ENCODE measurements at regions not wholly inside any gene's neighbourhood (a gene's known extent, or its start where the extent isn't known, plus 50 kb on each side); places are given as distances from the start of the nearest gene placed in this dataset.

DNA sequence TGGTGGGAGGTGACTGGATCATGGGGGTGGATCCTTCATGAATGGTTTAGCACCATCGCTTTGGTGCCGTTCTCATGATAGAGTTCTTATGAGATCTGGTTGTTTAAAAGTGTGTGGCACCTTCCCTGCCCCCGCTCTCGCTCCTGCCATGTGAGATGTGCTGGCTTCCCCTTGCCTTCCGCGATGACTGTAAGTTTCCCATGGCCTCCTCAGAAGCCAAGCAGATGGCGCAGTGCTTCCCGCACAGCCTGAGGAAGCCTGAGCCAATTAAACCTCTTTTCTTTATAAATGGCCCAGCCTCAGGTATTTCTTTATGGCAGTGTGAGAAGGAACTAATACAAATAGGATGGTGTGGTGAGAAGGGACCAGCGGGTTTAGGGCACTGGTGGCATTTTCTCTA lies 243.3 kb upstream of the CELF2 start:
- TF ChIP-seq TCF4 (CRISPR knock-in tag; IDR thresholded peaks at IDR 0.05; ENCODE audit: borderline replicate concordance) = no peak
- TF ChIP-seq, protein P1, sequence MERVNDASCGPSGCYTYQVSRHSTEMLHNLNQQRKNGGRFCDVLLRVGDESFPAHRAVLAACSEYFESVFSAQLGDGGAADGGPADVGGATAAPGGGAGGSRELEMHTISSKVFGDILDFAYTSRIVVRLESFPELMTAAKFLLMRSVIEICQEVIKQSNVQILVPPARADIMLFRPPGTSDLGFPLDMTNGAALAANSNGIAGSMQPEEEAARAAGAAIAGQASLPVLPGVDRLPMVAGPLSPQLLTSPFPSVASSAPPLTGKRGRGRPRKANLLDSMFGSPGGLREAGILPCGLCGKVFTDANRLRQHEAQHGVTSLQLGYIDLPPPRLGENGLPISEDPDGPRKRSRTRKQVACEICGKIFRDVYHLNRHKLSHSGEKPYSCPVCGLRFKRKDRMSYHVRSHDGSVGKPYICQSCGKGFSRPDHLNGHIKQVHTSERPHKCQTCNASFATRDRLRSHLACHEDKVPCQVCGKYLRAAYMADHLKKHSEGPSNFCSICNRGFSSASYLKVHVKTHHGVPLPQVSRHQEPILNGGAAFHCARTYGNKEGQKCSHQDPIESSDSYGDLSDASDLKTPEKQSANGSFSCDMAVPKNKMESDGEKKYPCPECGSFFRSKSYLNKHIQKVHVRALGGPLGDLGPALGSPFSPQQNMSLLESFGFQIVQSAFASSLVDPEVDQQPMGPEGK (CRISPR knock-in tag; IDR thresholded peaks at IDR 0.05; ENCODE audit: borderline replicate concordance) = no peak
- TF ChIP-seq TOX (CRISPR knock-in tag; IDR thresholded peaks at IDR 0.05; ENCODE audit: borderline replicate concordance) = no peak
- TF ChIP-seq OSR1 (CRISPR knock-in tag; IDR thresholded peaks at IDR 0.05) = no peak
- no peak for TF ChIP-seq PPARA (CRISPR knock-in tag; IDR thresholded peaks at IDR 0.05; ENCODE audit: borderline replicate concordance)
- TF ChIP-seq ZNF70 (CRISPR knock-in tag; IDR thresholded peaks at IDR 0.05) = no peak
- no peak for TF ChIP-seq GLIS3 (CRISPR knock-in tag; IDR thresholded peaks at IDR 0.05)
- TF ChIP-seq RARB (CRISPR knock-in tag; IDR thresholded peaks at IDR 0.05) = no peak
- TF ChIP-seq ZFP30 (CRISPR knock-in tag; IDR thresholded peaks at IDR 0.05) = no peak
- no peak for TF ChIP-seq ARNTL (CRISPR knock-in tag; IDR thresholded peaks at IDR 0.05; ENCODE audit: borderline replicate concordance, low read depth)
- no peak for TF ChIP-seq SNAI2 (CRISPR knock-in tag; IDR thresholded peaks at IDR 0.05)
- no peak for TF ChIP-seq ZNF8 (CRISPR knock-in tag; IDR thresholded peaks at IDR 0.05)
- TF ChIP-seq, protein P2, sequence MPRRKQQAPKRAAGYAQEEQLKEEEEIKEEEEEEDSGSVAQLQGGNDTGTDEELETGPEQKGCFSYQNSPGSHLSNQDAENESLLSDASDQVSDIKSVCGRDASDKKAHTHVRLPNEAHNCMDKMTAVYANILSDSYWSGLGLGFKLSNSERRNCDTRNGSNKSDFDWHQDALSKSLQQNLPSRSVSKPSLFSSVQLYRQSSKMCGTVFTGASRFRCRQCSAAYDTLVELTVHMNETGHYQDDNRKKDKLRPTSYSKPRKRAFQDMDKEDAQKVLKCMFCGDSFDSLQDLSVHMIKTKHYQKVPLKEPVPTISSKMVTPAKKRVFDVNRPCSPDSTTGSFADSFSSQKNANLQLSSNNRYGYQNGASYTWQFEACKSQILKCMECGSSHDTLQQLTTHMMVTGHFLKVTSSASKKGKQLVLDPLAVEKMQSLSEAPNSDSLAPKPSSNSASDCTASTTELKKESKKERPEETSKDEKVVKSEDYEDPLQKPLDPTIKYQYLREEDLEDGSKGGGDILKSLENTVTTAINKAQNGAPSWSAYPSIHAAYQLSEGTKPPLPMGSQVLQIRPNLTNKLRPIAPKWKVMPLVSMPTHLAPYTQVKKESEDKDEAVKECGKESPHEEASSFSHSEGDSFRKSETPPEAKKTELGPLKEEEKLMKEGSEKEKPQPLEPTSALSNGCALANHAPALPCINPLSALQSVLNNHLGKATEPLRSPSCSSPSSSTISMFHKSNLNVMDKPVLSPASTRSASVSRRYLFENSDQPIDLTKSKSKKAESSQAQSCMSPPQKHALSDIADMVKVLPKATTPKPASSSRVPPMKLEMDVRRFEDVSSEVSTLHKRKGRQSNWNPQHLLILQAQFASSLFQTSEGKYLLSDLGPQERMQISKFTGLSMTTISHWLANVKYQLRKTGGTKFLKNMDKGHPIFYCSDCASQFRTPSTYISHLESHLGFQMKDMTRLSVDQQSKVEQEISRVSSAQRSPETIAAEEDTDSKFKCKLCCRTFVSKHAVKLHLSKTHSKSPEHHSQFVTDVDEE (CRISPR knock-in tag; IDR thresholded peaks at IDR 0.05) = no peak
